Nephron progenitor cell (in vitro differentiated cells): ENCODE measurements at regions not wholly inside any gene's neighbourhood (a gene's known extent, or its start where the extent isn't known, plus 50 kb on each side); places are given as distances from the start of the nearest gene placed in this dataset.

Experiments
- DNase-seq: peaks from one replicate; pipeline ENCODE4 v3.0.0; 2021
- H3K27ac Mint-ChIP-seq: 2 replicates; pipeline ENCODE4 v1.8.0; 2021; ENCODE audit warnings: mild to moderate bottlenecking, moderate library complexity, mixed read lengths
- H3K27me3 Mint-ChIP-seq: 2 replicates; pipeline ENCODE4 v1.8.0; 2021; ENCODE audit warnings: mild to moderate bottlenecking, low read depth, mixed read lengths; ENCODE audit not compliant: poor library complexity
- H3K36me3 Mint-ChIP-seq: 2 replicates; pipeline ENCODE4 v1.8.0; 2021; ENCODE audit warnings: low read depth, mixed read lengths
- H3K4me1 Mint-ChIP-seq: 2 replicates; pipeline ENCODE4 v1.8.0; 2021; ENCODE audit warnings: mixed read lengths
- H3K4me3 Mint-ChIP-seq: 2 replicates; pipeline ENCODE4 v1.8.0; 2021; ENCODE audit warnings: mild to moderate bottlenecking, moderate library complexity, mixed read lengths
- H3K9me3 Mint-ChIP-seq: 2 replicates; pipeline ENCODE4 v1.8.0; 2021; ENCODE audit warnings: mild to moderate bottlenecking, moderate library complexity, mixed read lengths
- CTCF ChIP-seq: fragments of 200-600 bp; sonication (generic); IDR thresholded peaks from 2 replicates; pipeline ENCODE4 v1.5.0; 2021; ENCODE audit warnings: antibody characterized with exemption

DNA sequence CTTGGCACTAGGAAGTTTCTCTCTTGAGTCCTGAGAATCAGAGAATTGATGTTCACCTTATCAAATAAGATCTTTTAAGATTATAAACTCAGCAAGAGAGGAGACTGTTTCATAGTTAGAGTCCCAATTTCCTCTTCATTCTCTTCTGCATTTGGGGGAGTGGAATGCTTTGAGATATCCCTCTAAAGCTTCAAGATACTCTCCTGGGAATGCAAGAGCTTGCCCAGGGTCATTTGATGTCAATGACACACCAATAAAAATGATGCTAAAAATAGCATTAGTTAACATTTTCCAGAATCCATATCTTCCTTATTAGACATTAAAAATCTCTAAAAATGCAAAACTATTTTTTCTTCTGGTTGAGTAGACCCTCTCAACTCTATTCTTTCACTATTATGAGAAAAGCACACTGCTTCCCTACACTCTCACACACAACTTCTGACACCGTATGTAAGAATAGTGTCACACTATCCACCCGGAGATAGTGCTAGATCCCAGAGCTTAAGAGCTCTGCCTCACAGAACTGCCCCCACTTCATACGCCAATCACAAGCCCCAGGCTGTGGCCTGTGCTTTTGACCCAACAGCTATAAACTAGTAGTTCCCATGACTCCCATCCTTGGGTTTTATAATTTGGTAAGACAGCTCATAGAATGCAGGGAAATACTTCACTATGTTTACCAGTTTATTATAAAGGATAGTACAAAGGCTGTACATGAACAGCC, 399.9 kb upstream of the RUNX1 start:
- peaks cover 5% of the 10 kb centered on the region for H3K4me1 Mint-ChIP-seq
- H3K27me3 Mint-ChIP-seq = peaks cover 6% of the 10 kb centered on the region
- H3K4me3 Mint-ChIP-seq = no peak overlapping the region
- peaks cover 8% of the 10 kb centered on the region for H3K36me3 Mint-ChIP-seq
- H3K27ac Mint-ChIP-seq = no peak overlapping the region
- H3K9me3 Mint-ChIP-seq = peaks cover 27% of the 10 kb centered on the region
- DNase-seq = no peak
- TF ChIP-seq CTCF = no peak

GRCh38 chr21:35444391-35444790, 395.3 kb upstream of the RUNX1 start:
- no peak overlapping the region for H3K27ac Mint-ChIP-seq
- peaks cover 5% of the 10 kb centered on the region for H3K4me1 Mint-ChIP-seq
- no peaks in the 10 kb centered on the region for H3K9me3 Mint-ChIP-seq
- H3K4me3 Mint-ChIP-seq = no peak overlapping the region
- H3K36me3 Mint-ChIP-seq = no peaks in the 10 kb centered on the region
- TF ChIP-seq CTCF = no peak
- peaks cover 11% of the 10 kb centered on the region for H3K27me3 Mint-ChIP-seq
- no peak for DNase-seq

DNA sequence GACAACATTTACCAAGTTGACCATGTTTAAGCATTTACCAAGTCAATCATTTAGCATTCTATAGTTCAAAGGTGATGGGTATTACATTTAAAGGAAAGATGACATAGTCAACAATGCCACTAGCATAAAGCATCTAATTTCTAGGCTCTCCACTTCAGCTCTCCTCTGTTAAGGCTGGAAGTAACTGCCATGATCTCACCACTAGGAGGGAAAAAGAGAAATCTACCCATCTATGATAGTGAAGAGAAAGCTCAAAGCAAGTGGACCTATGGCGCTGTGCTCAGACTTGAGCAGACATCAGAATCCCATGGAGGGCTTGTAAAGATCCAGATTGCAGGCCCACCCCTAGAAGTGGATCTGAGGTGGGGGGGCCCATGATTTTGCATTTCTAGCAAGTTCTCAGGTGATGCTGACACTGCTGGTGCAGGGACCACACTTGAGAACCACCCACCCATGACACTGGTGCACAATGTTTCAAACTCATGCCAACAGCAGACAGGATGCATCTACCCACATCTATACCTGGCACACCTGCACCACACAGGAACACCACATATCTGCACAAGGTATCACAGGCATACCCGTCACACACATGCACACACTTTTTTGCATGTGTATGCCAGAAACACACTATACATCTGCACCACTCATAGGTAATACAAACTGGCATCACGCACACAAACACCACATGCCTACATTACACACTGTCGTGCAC, 392.9 kb upstream of the RUNX1 start:
- Mint-ChIP-seq H3K27ac (no peak overlapping the region), H3K4me3 (no peak overlapping the region), H3K9me3 (no peaks in the 10 kb centered on the region), H3K36me3 (no peaks in the 10 kb centered on the region), H3K27me3 (peaks cover 11% of the 10 kb centered on the region), H3K4me1 (no peaks in the 10 kb centered on the region)
- TF ChIP-seq CTCF = no peak
- no peak for DNase-seq

GRCh38 chr21:35438643-35439404, 389.7 kb upstream of the RUNX1 start:
- no peak for DNase-seq
- H3K4me1 Mint-ChIP-seq = no peaks in the 10 kb centered on the region
- peaks cover 3% of the 10 kb centered on the region for H3K27me3 Mint-ChIP-seq
- no peak overlapping the region for H3K27ac Mint-ChIP-seq
- no peak overlapping the region for H3K4me3 Mint-ChIP-seq
- peaks cover 15% of the 10 kb centered on the region for H3K9me3 Mint-ChIP-seq
- TF ChIP-seq CTCF = no peak
- peaks cover 5% of the 10 kb centered on the region for H3K36me3 Mint-ChIP-seq

DNA sequence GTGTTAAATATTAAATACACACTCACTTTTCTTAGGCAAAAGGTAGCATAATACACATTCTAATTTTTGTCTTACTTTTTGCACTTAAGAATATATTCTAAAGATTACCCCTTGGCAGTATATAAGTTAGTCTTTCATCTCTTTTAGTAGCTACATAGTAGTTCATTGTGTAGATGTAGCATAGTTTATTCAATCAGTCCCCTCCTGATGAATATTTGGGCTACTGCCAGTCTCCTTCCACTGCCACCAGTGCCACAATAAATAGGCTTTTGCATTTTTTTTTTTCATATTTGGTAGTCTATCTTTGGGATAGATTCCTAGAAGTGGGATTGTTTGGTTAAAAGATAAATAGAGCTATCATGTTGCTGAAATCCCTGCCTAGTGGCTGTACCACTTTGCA, 388.8 kb upstream of the RUNX1 start:
- no peak for TF ChIP-seq CTCF
- Mint-ChIP-seq H3K27ac (no peak overlapping the region), H3K4me3 (no peak overlapping the region), H3K27me3 (peaks cover 3% of the 10 kb centered on the region), H3K4me1 (no peaks in the 10 kb centered on the region), H3K36me3 (peaks cover 5% of the 10 kb centered on the region), H3K9me3 (peaks cover 24% of the 10 kb centered on the region)
- no peak for DNase-seq
